ENCODE measurements at regions not wholly inside any gene's neighbourhood (a gene's known extent, or its start where the extent isn't known, plus 50 kb on each side); places are given as distances from the start of the nearest gene placed in this dataset.

DNA sequence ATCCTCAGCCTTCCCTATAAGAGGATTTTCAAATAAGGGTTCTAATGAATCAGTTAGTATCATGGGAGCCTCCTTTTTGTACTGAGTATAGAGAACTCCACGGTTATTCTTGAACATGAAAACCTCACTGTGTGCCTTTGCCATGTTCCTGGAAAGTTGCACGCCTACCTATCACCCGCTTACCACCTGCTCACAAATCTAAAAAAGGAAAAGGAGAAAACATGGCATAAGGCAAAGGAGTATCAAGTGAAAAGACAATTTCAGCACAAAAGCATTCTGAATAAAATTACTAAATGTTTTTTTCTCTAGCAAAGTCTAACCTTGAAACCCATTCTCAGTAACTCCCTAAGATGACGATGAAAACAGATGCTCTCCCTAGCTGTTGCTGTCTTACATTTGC is 511.8 kb upstream of the API5 start:
- TF ChIP-seq, protein P1, sequence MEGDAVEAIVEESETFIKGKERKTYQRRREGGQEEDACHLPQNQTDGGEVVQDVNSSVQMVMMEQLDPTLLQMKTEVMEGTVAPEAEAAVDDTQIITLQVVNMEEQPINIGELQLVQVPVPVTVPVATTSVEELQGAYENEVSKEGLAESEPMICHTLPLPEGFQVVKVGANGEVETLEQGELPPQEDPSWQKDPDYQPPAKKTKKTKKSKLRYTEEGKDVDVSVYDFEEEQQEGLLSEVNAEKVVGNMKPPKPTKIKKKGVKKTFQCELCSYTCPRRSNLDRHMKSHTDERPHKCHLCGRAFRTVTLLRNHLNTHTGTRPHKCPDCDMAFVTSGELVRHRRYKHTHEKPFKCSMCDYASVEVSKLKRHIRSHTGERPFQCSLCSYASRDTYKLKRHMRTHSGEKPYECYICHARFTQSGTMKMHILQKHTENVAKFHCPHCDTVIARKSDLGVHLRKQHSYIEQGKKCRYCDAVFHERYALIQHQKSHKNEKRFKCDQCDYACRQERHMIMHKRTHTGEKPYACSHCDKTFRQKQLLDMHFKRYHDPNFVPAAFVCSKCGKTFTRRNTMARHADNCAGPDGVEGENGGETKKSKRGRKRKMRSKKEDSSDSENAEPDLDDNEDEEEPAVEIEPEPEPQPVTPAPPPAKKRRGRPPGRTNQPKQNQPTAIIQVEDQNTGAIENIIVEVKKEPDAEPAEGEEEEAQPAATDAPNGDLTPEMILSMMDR (IDR thresholded peaks at IDR 0.05; ENCODE audit: borderline replicate concordance, extremely low read depth, low read length, poor library complexity, severe bottlenecking) = no peak
- no peak for TF ChIP-seq EZH2 (IDR thresholded peaks at IDR 0.05; ENCODE audit: borderline replicate concordance, low read depth, low read length, severe bottlenecking)

All from DND-41 (cell line).